Left lung (tissue), 4 donors: ENCODE measurements at regions not wholly inside any gene's neighbourhood (a gene's known extent, or its start where the extent isn't known, plus 50 kb on each side); places are given as distances from the start of the nearest gene placed in this dataset.

Experiments used
- ATAC-seq: fragments of 200-7000 bp; cut with Tn5 transposase; one replicate; pipeline ENCODE4 v1.9.1; 2020; ENCODE audit warnings: moderate library complexity
- DNase-seq, 4 donors: peaks; one replicate each; pipeline ENCODE4 v3.0.0-alpha.2; 2013 to 2020
- H3K27ac ChIP-seq, 2 donors: fragments of 200-600 bp; sonication (generic) in 1 of 2; one replicate each; pipeline versions ENCODE4 v1.5.0 to v1.8.0; 2020 to 2021
- H3K27me3 ChIP-seq, 2 donors: fragments of 200-600 bp; sonication (generic) in 1 of 2; one replicate each; pipeline versions ENCODE4 v1.5.0 to v1.8.0; 2020 to 2021
- H3K36me3 ChIP-seq, 2 donors: fragments of 200-600 bp; sonication (generic) in 1 of 2; one replicate each; pipeline versions ENCODE4 v1.5.0 to v1.8.0; 2020 to 2021
- H3K4me1 ChIP-seq, 2 donors: fragments of 200-600 bp; one replicate each; pipeline ENCODE4 v1.8.0; 2021
- H3K4me3 ChIP-seq, 2 donors: fragments of 200-600 bp; sonication (generic) in 1 of 2; one replicate each; pipeline versions ENCODE4 v1.5.0 to v1.8.0; 2020 to 2021; ENCODE audit warnings: mild to moderate bottlenecking in 1 of 2
- H3K9me3 ChIP-seq, 2 donors: fragments of 200-600 bp; sonication (generic) in 1 of 2; one replicate each; pipeline versions ENCODE4 v1.5.0 to v1.8.0; 2020 to 2021
- CTCF ChIP-seq, 2 donors: fragments of 200-600 bp; sonication (generic) in 1 of 2; IDR thresholded peaks; one replicate each; pipeline versions ENCODE4 v1.5.0 to v1.8.0; 2021; ENCODE audit warnings: antibody characterized with exemption in 2 of 2
- intact Hi-C, 2 donors: fragments of 100-400 bp; cut with DNase I; formaldehyde crosslinking; loops; one replicate each; pipeline versions ENCODE4 v1.11.2 to v1.14.2; 2022
- donor health status: DM: no; HTN: yes; CAD: no.
- donor health status: DM: no; HTN: no; CAD: no.

DNA sequence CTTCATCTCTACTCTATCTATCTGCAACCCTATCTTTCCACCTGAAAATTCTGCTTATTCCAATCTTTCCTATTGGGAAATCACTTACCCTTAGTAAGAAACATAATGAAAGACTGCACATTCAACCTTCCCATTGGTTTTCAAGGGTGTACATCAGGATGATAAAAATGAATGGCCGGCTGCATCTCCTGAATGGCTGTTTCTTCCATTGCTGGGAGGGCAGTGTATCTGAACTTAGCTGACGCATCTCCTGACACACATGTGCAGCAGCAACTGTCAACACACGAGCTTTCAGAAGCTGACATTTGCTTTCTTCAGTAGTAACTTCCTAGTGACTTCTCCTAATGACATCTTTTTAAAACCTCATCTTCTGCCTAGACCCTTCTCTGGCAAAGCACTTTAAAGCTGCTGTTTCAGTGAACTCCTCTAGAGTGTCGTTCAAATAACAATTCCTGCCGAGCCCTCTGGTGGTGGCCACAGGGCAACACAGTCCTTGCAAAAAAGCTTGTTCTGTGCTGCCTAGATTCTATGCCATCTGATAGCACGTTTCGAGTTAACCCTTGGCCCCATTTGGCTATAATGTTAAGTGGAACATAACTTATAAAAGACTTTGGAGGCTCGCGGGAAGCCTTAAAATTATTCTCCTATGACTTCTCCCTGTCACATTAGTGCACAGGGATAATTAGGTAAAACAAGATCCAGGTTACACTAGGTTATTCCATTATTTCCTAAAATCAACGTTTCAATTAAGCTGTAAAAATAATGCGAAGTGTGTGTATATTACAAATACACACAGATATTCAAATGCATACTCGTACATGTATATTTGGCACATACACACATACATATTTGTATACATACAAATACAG is 2340.7 kb downstream of the PCDH7 start:
- TF ChIP-seq CTCF (IDR thresholded peaks at IDR 0.05) = peak; percentile 46 to 64
- H3K27me3 ChIP-seq = no peaks in the 10 kb centered on the region
- intact Hi-C loops = no loop called here
- no peak overlapping the region for H3K27ac ChIP-seq
- no peaks in the 10 kb centered on the region for H3K4me1 ChIP-seq
- H3K9me3 ChIP-seq = no peaks in the 10 kb centered on the region
- peak in 1 of 4 donors; percentile 63 for DNase-seq
- H3K36me3 ChIP-seq = no peaks in the 10 kb centered on the region
- peak; percentile 90 for ATAC-seq
- no peak overlapping the region for H3K4me3 ChIP-seq

DNA sequence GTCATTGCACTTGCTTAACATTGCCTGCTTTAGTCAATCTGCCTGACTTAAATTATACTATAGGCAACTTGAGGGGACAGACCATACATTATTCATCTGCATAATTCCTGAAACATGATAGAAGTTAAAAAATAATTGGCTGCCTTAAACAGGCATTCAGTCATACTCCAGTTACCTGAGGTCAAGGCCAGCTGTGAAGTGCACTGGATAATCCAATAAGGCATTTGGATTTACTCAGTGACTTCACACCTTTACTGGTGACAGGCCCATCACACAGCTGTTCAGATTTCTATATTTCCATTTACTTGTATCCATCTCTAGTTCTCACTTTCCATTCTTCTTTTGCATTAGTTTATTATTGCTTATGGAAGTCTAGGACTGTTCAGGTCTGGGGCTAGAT is 2341.6 kb downstream of the PCDH7 start:
- ATAC-seq (no peak), DNase-seq (no peak)
- Histone ChIP-seq H3K4me3 (no peak overlapping the region), H3K36me3 (no peaks in the 10 kb centered on the region), H3K27ac (peak overlapping the region in 1 of 2 donors; percentile 5), H3K9me3 (no peaks in the 10 kb centered on the region), H3K27me3 (no peaks in the 10 kb centered on the region), H3K4me1 (no peaks in the 10 kb centered on the region)
- TF ChIP-seq CTCF (IDR thresholded peaks at IDR 0.05) = no peak
- intact Hi-C loops = no loop called here

- TF ChIP-seq CTCF (IDR thresholded peaks at IDR 0.05) = no peak
- H3K36me3 ChIP-seq = no peaks in the 10 kb centered on the region
- peak overlapping the region in 1 of 2 donors; percentile 5 for H3K27ac ChIP-seq
- no peak overlapping the region for H3K4me3 ChIP-seq
- ATAC-seq (no peak), DNase-seq (no peak)
- H3K27me3 ChIP-seq = no peaks in the 10 kb centered on the region
- no peaks in the 10 kb centered on the region for H3K9me3 ChIP-seq
- no peaks in the 10 kb centered on the region for H3K4me1 ChIP-seq
- intact Hi-C loops = no loop called here
These were observed 2342.1 kb downstream of the PCDH7 start for GRCh38 chr4:33062155-33062806.

DNA sequence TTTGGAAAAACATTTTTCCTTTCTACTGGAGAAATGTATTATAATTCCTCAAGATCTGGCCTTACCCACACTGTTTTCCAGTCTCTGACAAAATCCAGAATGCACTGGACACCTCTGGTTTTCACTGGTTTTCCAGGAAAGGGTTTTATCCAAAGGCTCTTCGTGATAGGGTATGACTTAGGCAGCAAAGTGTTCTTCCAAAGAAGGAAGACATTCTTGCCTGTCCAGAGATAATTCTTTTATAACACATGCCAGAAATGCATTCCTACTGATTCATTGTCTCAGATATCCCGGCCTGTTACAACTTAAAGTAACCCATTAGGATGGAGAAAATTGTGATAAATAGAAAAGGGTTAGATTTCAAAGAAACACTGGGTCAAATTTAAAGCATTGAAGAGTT is 2343.1 kb downstream of the PCDH7 start:
- DNase-seq (no peak), ATAC-seq (peak; percentile 39)
- Histone ChIP-seq H3K4me1 (no peaks in the 10 kb centered on the region), H3K9me3 (no peaks in the 10 kb centered on the region), H3K27ac (no peak overlapping the region), H3K4me3 (no peak overlapping the region), H3K27me3 (no peaks in the 10 kb centered on the region), H3K36me3 (no peaks in the 10 kb centered on the region)
- intact Hi-C loops = no loop called here
- TF ChIP-seq CTCF (IDR thresholded peaks at IDR 0.05) = no peak

GRCh38 chr4:33064238-33064637 is 2344.1 kb downstream of the PCDH7 start:
- H3K27ac ChIP-seq = no peak overlapping the region
- no peaks in the 10 kb centered on the region for H3K27me3 ChIP-seq
- H3K9me3 ChIP-seq = peaks cover 0 to under 1% of the 10 kb centered on the region in 2 donors
- H3K36me3 ChIP-seq = no peaks in the 10 kb centered on the region
- no peaks in the 10 kb centered on the region for H3K4me1 ChIP-seq
- no peak overlapping the region for H3K4me3 ChIP-seq
- DNase-seq (no peak), ATAC-seq (no peak)
- intact Hi-C loops = no loop called here
- TF ChIP-seq CTCF (IDR thresholded peaks at IDR 0.05) = no peak
